HG03521 (cell line): ENCODE measurements at regions not wholly inside any gene's neighbourhood (a gene's known extent, or its start where the extent isn't known, plus 50 kb on each side); places are given as distances from the start of the nearest gene placed in this dataset.
"Not testable (repeated sequence)": the region's sequence is repeated elsewhere in the genome, so short reads cannot be mapped to it uniquely, and the experiment has no call there.

ENCODE experiments used
- ATAC-seq: cut with Tn5 transposase; IDR thresholded peaks from one replicate; pipeline ENCODE4 v1.9.1; 2021; ENCODE audit warnings: mild to moderate bottlenecking, moderate library complexity; ENCODE audit not compliant: unreplicated experiment

- ATAC-seq, result not testable (repeated sequence)
Observed at GRCh38 chrX:67213686-67214085, 330.1 kb upstream of the AR start.

DNA sequence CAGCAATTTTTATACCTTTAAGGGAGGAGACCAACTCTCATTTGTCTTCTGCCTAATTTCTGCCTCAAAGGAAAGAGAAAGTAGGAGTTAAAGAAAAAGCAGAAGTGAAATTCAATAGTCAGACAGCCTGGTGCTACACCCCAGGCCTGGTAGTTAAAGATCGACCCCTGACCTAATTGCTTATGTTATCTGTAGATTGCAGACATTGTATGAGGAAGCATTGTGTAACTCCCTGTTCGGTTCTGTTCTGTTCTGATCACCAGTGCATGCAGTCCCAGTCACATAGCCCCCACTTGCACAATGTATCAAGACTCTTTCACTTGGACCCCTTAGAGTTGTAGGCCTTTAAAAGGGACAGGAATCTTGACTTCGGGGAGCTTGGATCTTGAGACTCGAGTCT lies 335.9 kb upstream of the AR start:
- ATAC-seq, result no peak

DNA sequence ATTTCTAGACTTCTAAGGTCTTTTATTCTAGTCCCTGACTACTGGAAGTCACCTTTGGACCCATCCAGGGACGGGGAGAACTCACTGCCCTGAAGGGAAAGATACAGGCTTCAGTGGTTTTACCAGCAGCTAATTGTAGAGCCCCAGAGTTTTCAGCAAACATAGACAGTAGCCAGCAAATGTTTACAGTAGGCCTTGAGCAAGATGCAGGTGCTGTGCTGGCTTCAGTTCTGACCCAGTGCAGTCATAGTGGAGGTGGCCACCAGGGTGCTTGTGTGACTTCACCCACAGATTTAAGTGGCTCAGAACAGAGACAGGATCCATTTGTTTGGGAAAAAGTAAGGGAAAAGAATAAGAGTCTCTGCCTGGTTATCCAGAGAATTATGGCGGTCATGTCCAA lies 384.4 kb upstream of the AR start:
- no peak for ATAC-seq

GRCh38 chrX:67114635-67115034 lies 429.2 kb upstream of the AR start:
- no peak for ATAC-seq

DNA sequence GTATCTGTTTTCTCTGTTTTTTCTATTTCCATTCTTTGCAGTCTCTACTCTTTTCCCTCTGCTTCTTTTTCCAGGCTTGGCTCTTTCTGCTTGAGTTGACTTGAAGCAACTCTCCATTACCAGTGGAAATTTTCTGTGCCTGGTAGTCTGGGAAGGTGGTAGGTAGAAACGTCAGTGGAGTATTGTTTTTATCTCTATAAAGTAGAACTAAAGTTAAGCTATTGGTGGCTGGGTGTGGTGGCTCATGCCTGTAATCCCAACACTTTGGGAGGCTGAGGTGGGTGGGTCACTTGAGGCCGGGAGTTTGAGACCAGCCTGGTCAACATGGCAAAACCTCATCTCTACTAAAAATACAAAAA lies 438.1 kb upstream of the AR start:
- ATAC-seq, result no peak

DNA sequence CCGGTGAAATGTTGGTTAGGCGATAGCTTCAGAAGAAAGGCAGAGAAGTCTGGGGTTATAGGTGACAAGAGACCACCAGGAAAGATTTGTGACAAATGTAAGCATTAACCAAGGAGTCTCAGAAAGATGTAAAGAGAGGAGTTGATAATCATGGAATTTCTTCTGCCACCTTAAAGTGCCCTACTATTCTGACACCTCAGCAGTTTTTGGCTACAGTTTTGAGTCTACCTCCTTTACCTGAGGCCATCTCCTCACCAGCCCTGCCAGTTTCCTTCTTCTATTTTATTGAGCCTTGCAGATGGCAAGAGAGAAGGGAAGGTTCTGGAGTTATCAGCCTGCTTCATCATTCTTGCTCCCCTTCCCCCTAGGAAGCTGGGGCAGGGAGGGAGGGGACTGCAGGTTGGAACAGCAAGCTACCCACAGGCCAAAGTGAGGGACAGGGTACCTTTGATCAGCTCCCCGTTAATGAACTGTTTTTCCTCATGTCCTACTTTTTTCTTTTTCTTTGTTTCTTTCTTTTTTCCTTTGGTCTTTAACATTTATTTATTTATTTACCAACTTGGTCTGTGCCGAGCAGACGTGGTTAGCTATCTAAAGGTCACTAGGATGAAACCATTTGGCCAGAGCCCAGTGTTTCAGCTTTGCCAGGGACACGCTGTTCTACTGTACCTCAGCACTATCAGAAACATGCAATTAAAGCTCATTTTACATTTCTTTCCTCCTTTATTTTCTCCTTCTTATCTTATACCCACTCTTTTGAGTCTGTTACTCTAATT lies 438.7 kb upstream of the AR start:
- no peak for ATAC-seq

DNA sequence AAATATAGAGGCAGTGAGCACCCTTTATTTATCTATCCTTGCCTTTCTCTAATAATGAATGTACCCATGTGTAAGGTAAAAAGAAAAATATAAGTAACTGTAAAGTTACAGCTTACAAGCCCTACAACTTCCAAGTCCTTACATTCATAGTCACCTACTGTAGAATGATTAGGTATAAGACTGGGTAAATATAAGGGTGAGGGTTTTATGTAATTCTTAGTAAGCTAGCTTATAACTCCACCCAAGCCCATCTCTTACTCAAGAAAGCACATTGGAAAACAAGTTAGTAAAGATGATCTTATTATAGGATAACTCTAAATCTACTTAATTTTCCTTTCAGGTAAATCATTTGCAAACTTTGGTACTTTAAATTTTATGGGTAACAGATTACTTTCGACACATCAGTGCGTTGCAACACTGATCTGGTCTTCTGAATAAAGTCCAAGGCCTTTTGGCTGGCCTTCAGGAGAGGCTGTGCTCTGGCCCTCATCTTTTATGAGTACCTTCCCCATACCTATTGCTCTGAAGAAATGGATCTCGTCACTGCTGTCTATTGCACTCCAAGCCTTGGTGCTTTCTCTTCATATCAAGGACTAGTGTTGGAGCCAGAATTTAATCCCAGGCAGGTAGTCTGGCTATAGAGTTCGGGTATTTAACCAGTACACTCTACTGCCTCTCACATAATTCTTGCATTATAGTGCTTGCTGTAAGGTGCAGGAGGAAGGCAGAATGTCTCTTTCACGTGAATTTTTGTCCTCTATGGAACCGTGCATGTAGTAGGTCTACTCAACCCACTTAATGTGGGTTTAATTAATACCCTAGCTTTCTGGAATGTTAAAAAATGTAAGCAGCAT lies 443.6 kb upstream of the AR start:
- no peak for ATAC-seq

GRCh38 chrX:67094061-67094460 lies 449.8 kb upstream of the AR start:
- no peak for ATAC-seq

GRCh38 chrX:67050760-67051159 lies 411.9 kb upstream of the EDA2R start:
- ATAC-seq, result no peak

DNA sequence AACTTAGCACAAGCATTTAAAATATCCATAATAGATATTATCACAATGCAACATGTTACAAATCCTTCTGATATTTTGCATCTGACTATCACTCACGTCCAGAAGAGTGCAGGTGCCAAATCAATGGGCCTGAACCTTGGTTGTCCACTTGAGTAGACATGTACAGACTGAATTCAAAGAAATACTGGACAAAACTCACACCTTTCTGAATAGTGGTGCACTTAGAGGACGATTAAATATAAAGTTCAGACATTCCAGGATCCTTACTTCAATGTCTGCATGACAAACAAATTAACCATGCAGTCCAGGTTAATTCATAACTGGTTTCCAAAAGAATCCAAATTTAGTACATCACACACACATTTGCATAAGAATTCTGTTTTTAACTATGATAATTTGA lies 406.0 kb upstream of the EDA2R start:
- ATAC-seq, result no peak

- ATAC-seq, result no peak
Observed at GRCh38 chrX:67044029-67044653, 405.3 kb upstream of the EDA2R start.

DNA sequence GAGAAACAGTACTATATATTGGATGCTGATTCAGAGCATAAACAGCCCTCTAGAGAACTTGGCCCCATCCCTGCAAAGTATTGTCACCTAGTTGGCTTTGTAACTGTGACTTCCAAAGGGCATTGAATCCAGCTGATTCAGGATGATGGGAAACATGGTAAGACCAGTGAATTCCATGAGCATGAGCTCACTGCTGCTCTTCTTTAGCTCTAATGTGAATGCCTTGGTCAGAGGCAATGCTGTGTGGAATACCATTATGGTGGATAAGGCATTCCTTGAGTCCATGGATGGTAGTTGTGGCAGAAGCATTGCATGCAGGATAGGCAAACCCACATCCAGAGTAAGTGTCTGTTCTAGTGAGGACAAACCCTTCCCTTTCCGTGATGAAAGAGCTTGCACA lies 365.6 kb upstream of the EDA2R start:
- ATAC-seq, result no peak

- ATAC-seq, result no peak
Observed at GRCh38 chrX:66994729-66995128, 355.9 kb upstream of the EDA2R start.

DNA sequence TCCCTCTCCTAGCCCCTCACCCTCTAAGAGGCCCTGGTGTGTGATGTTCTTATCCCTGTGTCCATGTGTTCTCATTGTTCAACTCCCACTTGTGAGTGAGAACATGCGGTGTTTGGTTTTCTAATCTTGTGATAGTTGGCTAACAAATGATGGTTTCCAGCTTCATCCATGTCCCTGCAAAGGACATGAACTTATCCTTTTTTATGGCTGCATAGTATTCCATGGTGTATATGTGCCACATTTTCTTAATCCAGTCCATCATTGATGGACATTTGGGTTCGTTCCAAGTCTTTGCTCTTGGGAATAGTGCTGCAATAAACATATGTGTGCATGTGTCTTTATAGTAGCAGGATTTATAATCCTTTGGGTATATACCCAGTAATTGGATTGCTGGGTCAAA lies 353.2 kb upstream of the EDA2R start:
- ATAC-seq, result not testable (repeated sequence)

- no peak for ATAC-seq
Observed at GRCh38 chrX:66988331-66988730, 349.5 kb upstream of the EDA2R start.

- no peak for ATAC-seq
Observed at GRCh38 chrX:66961665-66962064, 322.8 kb upstream of the EDA2R start.

DNA sequence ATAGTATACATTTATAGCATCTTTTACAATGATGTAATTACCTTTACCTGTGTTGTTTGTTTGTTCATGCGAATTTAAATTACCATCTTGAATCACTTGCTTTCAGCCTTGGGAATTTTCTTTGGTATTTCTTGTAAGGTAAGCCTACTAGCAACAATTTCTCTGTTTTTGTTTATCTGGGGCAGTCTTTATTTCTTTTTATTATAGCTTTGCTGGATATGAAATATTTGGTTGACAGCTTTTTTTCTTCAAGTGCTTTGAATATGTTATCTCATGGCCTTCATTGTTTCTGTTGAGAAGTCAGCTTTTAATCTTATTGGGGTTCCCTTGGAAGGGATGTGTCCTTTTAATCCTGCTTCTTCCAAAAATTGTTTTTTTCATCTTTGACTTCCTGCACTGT lies 292.8 kb upstream of the EDA2R start:
- ATAC-seq, result no peak

DNA sequence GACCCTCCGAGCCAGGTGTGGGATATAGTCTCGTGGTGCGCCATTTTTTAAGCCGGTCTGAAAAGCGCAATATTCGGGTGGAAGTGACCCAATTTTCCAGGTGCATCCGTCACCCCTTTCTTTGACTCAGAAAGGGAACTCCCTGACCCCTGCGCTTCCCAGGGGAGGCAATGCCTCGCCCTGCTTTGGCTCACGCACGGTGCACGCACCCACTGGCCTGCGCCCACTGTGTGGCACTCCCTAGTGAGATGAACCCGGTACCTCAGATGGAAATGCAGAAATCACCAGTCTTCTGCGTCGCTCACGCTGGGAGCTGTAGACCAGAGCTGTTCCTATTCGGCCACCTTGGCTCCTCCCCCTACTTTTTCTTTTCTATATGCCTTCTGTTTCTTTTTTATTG lies 291.6 kb upstream of the EDA2R start:
- not testable (repeated sequence) for ATAC-seq

GRCh38 chrX:66920296-66920695 lies 281.4 kb upstream of the EDA2R start:
- no peak for ATAC-seq

DNA sequence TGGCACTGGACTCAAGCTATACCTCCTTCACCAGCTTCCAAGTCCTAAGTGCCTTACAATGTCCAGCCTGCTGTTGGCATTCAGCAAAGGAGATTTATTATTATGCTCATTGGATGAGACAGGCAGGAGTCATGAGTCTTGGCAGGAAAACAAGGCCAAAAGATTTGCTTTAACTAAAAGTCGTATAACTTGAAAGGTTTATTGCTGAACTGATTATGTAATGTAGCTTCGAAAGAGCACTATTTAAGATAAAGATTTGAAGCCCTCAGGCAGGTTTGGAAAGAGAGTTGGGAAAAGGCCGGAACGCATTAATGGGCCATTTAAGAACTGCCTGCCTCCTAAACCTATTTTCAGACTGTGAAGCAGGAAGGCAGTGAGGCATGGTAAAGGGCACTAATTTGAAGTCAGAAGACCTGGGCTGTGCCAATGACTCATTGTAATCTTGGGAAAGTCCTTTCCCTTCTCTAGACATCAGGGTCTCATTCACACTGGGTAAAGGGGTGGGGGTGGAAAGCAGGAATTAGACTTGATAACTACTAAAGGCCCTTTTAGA lies 280.5 kb upstream of the EDA2R start:
- ATAC-seq, result no peak

- ATAC-seq, result no peak
Observed at GRCh38 chrX:66918511-66918910, 279.6 kb upstream of the EDA2R start.

DNA sequence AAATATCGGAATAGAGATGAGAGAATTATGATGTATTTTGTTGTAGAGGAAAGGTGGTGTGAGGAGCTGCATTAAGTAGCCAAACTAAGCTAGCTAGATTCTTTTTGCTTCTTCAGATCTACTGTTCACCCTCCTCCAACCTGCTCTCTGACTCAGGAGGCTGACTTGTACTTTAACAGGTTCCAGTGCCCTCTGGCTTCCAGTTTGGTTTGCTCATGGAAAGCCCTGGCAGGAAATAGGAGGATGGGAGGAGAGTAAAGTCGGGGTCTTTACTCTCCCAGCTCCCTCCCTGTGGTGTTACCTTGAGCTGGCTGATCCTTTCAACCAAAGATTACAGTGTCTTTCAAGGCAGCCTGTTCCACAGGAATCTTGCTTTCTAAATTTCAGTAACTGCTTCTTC lies 277.0 kb upstream of the EDA2R start:
- no peak for ATAC-seq
